A549 (cell line): ENCODE measurements at regions not wholly inside any gene's neighbourhood (a gene's known extent, or its start where the extent isn't known, plus 50 kb on each side); places are given as distances from the start of the nearest gene placed in this dataset.

Experiments used
- ATAC-seq, 2 experiments: fragments of 200-7000 bp in 1 of 2; fragments of >200 bp in 1 of 2; cut with Nextera tagmentation in 1 of 2; cut with Tn5 transposase in 1 of 2; 3 replicates each; pipeline versions ENCODE4 v1.8.0 to v1.9.1; 2018 to 2020; ENCODE audit warnings: mild to moderate bottlenecking in 1 of 2, moderate library complexity in 1 of 2
- CTCF ChIA-PET: fragments of 300-600 bp; sonication (Branson Sonifier 250); formaldehyde crosslinking; extraction: SDS; loops from one replicate; lab custom pipeline; 2021; ENCODE audit warnings: antibody characterized with exemption, inconsistent platforms; lab: Yijun Ruan, JAX
- POLR2A ChIA-PET: fragments of 350-600 bp; formaldehyde crosslinking; extraction: SDS; loops from one replicate; lab custom pipeline; 2021; ENCODE audit warnings: antibody characterized with exemption, inconsistent platforms; lab: Yijun Ruan, JAX
- DNase-seq, 2 experiments: peaks; one replicate each; pipeline versions ENCODE4 v3.0.0 to v3.0.0-alpha.2; 2011 to 2016; ENCODE audit warnings: low read depth in 1 of 2, low spot score in 1 of 2
- FAIRE-seq: peaks from 2 replicates; lab custom pipeline; 2011; peaks lifted over from hg19 to GRCh38; lab: Jason Lieb, UNC
- H3K27ac ChIP-seq, 2 experiments: fragments of >200 bp; sonication (Bioruptor Twin); formaldehyde crosslinking; 3 replicates each; pipeline ENCODE4 v1.5.1; 2016 to 2017
- H3K4me1 ChIP-seq: fragments of >200 bp; sonication (Bioruptor Twin); formaldehyde crosslinking; 3 replicates; pipeline ENCODE4 v1.6.1; 2016
- H3K4me2 ChIP-seq: fragments of >200 bp; sonication (Bioruptor Twin); formaldehyde crosslinking; 3 replicates; pipeline ENCODE4 v1.6.1; 2016
- H3K4me3 ChIP-seq: fragments of >200 bp; sonication (Bioruptor Twin); formaldehyde crosslinking; 3 replicates; pipeline ENCODE4 v1.5.1; 2016
- H3K9me3 ChIP-seq: fragments of >200 bp; sonication (Bioruptor Twin); formaldehyde crosslinking; 3 replicates; pipeline ENCODE4 v1.6.1; 2016
- CBX2 ChIP-seq: fragments of 200-600 bp; sonication (generic); IDR thresholded peaks from 2 replicates; pipeline ENCODE4 v1.6.1; 2016; ENCODE audit warnings: low read depth, mild to moderate bottlenecking, borderline replicate concordance
- CBX8 ChIP-seq: fragments of 200-600 bp; sonication (generic); IDR thresholded peaks from 2 replicates; pipeline ENCODE4 v1.6.1; 2016
- CEBPB ChIP-seq, 2 experiments: fragments of >200 bp in 1 of 2; sonication (Bioruptor Twin) in 1 of 2; formaldehyde crosslinking in 1 of 2; IDR thresholded peaks; 2 replicates each; pipeline ENCODE4 v1.6.1; 2012 to 2016
- CHD2 ChIP-seq: fragments of 150-350 bp; IDR thresholded peaks from 2 replicates; pipeline ENCODE4 v1.6.1; 2014; ENCODE audit warnings: low read length; ENCODE audit not compliant: partially characterized antibody
- CHD4 ChIP-seq: fragments of 200-600 bp; sonication (generic); IDR thresholded peaks from 2 replicates; pipeline ENCODE4 v1.6.1; 2016; ENCODE audit warnings: antibody characterized with exemption, mild to moderate bottlenecking, borderline replicate concordance
- EHF ChIP-seq: fragments of 250-450 bp; sonication (Bioruptor Pico); IDR thresholded peaks from 2 replicates; pipeline ENCODE4 v1.5.0; 2020; ENCODE audit warnings: mild to moderate bottlenecking
- FOSB ChIP-seq: fragments of 250-450 bp; sonication (Bioruptor Pico); IDR thresholded peaks from 2 replicates; pipeline ENCODE4 v1.5.0; 2020; ENCODE audit warnings: mild to moderate bottlenecking, moderate library complexity
- HOXA7 ChIP-seq: fragments of 250-450 bp; sonication (Bioruptor Pico); IDR thresholded peaks from 2 replicates; pipeline ENCODE4 v1.5.0; 2020; ENCODE audit warnings: mild to moderate bottlenecking, moderate library complexity
- HOXB5 ChIP-seq: fragments of 250-450 bp; sonication (Bioruptor Pico); IDR thresholded peaks from 2 replicates; pipeline ENCODE4 v1.5.0; 2020; ENCODE audit warnings: mild to moderate bottlenecking, moderate library complexity
- JUN ChIP-seq, 2 experiments: fragments of >200 bp; sonication (Bioruptor Twin); formaldehyde crosslinking; IDR thresholded peaks; 2 replicates in 1 of 2; 3 replicates in 1 of 2; pipeline ENCODE4 v1.6.1; 2016 to 2017
- JUNB ChIP-seq: fragments of >200 bp; sonication (Bioruptor Twin); formaldehyde crosslinking; IDR thresholded peaks from 2 replicates; pipeline ENCODE4 v1.6.1; 2016
- KDM1A ChIP-seq: fragments of 200-600 bp; sonication (generic); IDR thresholded peaks from 2 replicates; pipeline ENCODE4 v1.6.1; 2016; ENCODE audit warnings: low read depth, mild to moderate bottlenecking
- KDM5A ChIP-seq: fragments of 200-600 bp; sonication (generic); IDR thresholded peaks from 2 replicates; pipeline ENCODE4 v1.6.1; 2016; ENCODE audit warnings: antibody characterized with exemption, mild to moderate bottlenecking
- MAZ ChIP-seq: fragments of 150-350 bp; IDR thresholded peaks from 2 replicates; pipeline ENCODE4 v1.6.1; 2014; ENCODE audit warnings: antibody characterized with exemption, low read depth, low read length, borderline replicate concordance
- PHF8 ChIP-seq: fragments of 200-600 bp; sonication (generic); IDR thresholded peaks from 2 replicates; pipeline ENCODE4 v1.6.1; 2016; ENCODE audit warnings: low read depth, mild to moderate bottlenecking, antibody characterized with exemption, moderate library complexity, borderline replicate concordance
- POLR2A ChIP-seq: IDR thresholded peaks from 2 replicates; pipeline ENCODE4 v1.6.1; 2012; ENCODE audit warnings: mild to moderate bottlenecking, low read length
- POLR2AphosphoS2 ChIP-seq: conservative IDR thresholded peaks from 2 replicates; pipeline ENCODE4 v1.6.1; 2012; ENCODE audit warnings: low read length, improper control_type of control experiment, inconsistent platforms
- RCOR1 ChIP-seq: fragments of 150-350 bp; IDR thresholded peaks from 2 replicates; pipeline ENCODE4 v1.6.1; 2014; ENCODE audit warnings: antibody characterized with exemption, low read length, low read depth
- RFX5 ChIP-seq: fragments of 450-650 bp; IDR thresholded peaks from 2 replicates; pipeline ENCODE4 v1.7.1; 2014; ENCODE audit warnings: antibody characterized with exemption, mild to moderate bottlenecking, moderate library complexity
- SMC3 ChIP-seq: fragments of >200 bp; sonication (Bioruptor Twin); formaldehyde crosslinking; IDR thresholded peaks from 3 replicates; pipeline ENCODE4 v1.6.1; 2018; ENCODE audit warnings: inconsistent platforms
- ZC3H11A ChIP-seq: fragments of 450-650 bp; IDR thresholded peaks from 2 replicates; pipeline ENCODE4 v1.6.1; 2014; ENCODE audit warnings: antibody characterized with exemption, mild to moderate bottlenecking
- ZFP36 ChIP-seq: fragments of 450-650 bp; IDR thresholded peaks from 2 replicates; pipeline ENCODE4 v1.6.1; 2014; ENCODE audit warnings: borderline replicate concordance; ENCODE audit not compliant: partially characterized antibody
- ZNF302 ChIP-seq: fragments of 250-450 bp; sonication (Bioruptor Pico); IDR thresholded peaks from 2 replicates; pipeline ENCODE4 v1.9.0; 2021; ENCODE audit warnings: inconsistent platforms, mild to moderate bottlenecking, moderate library complexity
- WGBS: methylation state at CpG from one replicate; pipeline ENCODE4 v1.1.6; 2017; ENCODE audit errors: missing lambda C conversion rate; 5-methylcytosine and 5-hydroxymethylcytosine counted together
- TF ChIP-seq, protein P1 (sequence below): fragments of 250-450 bp; sonication (Bioruptor Pico); IDR thresholded peaks from 2 replicates; pipeline ENCODE4 v1.5.0; 2020; ENCODE audit warnings: low read depth, mild to moderate bottlenecking, moderate library complexity
- TF ChIP-seq, protein P2 (sequence below): IDR thresholded peaks from 2 replicates; pipeline ENCODE4 v1.6.1; 2012; ENCODE audit warnings: low read depth, borderline replicate concordance
- TF ChIP-seq, protein P3 (sequence below): IDR thresholded peaks from 2 replicates; pipeline ENCODE4 v1.6.1; 2012
- TF ChIP-seq, protein P4 (sequence below): fragments of >200 bp; sonication (Bioruptor Twin); formaldehyde crosslinking; IDR thresholded peaks from 2 replicates; pipeline ENCODE4 v1.6.1; 2016
- TF ChIP-seq, protein P5 (sequence below): fragments of 250-450 bp; sonication (Bioruptor Pico); IDR thresholded peaks from 2 replicates; pipeline ENCODE4 v1.5.0; 2021; ENCODE audit warnings: mild to moderate bottlenecking, moderate library complexity, borderline replicate concordance
- TF ChIP-seq, protein P6 (sequence below): fragments of >200 bp; sonication (Bioruptor Twin); formaldehyde crosslinking; IDR thresholded peaks from 3 replicates; pipeline ENCODE4 v1.6.1; 2016

DNA sequence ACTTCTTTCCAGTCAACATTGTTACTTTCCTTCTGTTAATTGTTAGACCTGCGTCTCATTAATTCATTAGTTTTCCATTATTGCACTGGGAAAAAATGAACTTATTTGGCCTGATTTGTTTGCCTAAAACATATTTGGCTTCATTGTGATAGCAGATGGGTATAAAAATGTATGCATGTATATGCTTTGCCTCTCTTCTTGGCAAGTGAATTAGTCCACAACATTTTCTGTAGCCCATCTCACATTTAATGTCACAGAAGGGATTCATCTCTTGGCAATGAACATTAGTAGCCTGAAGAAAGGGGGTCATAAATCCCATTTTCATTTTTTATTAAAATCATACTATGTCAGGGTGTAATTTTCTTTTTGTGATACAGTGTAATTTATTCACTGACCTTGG, 125.2 kb downstream of the TUSC7 start:
- 69% methylated on average over 1 of the region's 1 CpG for WGBS
- ATAC-seq, result no peak
- Histone ChIP-seq H3K27ac (no peak overlapping the region), H3K4me1 (no peaks in the 10 kb centered on the region), H3K4me3 (no peak overlapping the region), H3K9me3 (no peaks in the 10 kb centered on the region), H3K4me2 (no peak overlapping the region)
- ChIA-PET POLR2A (no interaction called here), CTCF (no interaction called here)
- FAIRE-seq, result no peak
- no peak for TF ChIP-seq POLR2A
- TF ChIP-seq CBX2, result no peak
- no peak for TF ChIP-seq ZFP36
- TF ChIP-seq RCOR1, result no peak
- TF ChIP-seq JUN (IDR thresholded peaks at IDR 0.05), result no peak
- TF ChIP-seq, protein P1, sequence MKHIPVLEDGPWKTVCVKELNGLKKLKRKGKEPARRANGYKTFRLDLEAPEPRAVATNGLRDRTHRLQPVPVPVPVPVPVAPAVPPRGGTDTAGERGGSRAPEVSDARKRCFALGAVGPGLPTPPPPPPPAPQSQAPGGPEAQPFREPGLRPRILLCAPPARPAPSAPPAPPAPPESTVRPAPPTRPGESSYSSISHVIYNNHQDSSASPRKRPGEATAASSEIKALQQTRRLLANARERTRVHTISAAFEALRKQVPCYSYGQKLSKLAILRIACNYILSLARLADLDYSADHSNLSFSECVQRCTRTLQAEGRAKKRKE, result no peak
- TF ChIP-seq POLR2AphosphoS2, result no peak
- no peak for TF ChIP-seq PHF8
- TF ChIP-seq CHD2, result no peak
- TF ChIP-seq RFX5, result no peak
- no peak for TF ChIP-seq KDM1A
- TF ChIP-seq CBX8, result no peak
- no peak for TF ChIP-seq MAZ
- no peak for DNase-seq

DNA sequence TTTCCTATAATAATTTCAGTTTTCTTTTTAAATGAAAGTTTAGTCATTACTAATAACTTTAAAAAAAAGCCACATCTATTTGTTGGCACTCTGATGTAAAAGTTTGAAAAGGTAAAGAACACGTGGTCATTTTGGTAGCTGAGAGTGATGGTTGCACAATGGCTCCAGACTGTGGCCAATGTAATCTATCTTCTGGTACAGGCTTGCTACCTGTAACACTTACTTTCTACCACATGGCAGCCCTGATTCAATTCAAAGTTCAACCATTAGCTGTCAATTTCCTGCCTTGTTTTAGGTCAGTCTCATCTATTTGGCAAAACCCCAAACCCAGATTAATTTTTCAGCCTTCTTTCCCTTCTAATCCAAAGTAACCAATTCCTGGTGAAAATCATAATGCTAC, 126.1 kb downstream of the TUSC7 start:
- no peak for FAIRE-seq
- POLR2A ChIA-PET, result no interaction called here
- no peak for ATAC-seq
- H3K4me1 ChIP-seq, result no peaks in the 10 kb centered on the region
- no peak overlapping the region for H3K27ac ChIP-seq
- TF ChIP-seq ZNF302 (CRISPR knock-in tag) (no peak), HOXA7 (CRISPR knock-in tag) (no peak), ZC3H11A (no peak), CHD4 (no peak)
- TF ChIP-seq, protein P2, sequence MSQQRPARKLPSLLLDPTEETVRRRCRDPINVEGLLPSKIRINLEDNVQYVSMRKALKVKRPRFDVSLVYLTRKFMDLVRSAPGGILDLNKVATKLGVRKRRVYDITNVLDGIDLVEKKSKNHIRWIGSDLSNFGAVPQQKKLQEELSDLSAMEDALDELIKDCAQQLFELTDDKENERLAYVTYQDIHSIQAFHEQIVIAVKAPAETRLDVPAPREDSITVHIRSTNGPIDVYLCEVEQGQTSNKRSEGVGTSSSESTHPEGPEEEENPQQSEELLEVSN, result no peak
- TF ChIP-seq, protein P1, result no peak
- TF ChIP-seq, protein P3, sequence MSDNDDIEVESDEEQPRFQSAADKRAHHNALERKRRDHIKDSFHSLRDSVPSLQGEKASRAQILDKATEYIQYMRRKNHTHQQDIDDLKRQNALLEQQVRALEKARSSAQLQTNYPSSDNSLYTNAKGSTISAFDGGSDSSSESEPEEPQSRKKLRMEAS, result no peak
- TF ChIP-seq, all 56 proteins: peak for 0
- no peak for DNase-seq
- 5% methylated on average over 1 of the region's 1 CpG for WGBS
- H3K4me3 ChIP-seq, result no peak overlapping the region
- CTCF ChIA-PET, result no interaction called here
- no peak overlapping the region for H3K4me2 ChIP-seq
- H3K9me3 ChIP-seq, result no peaks in the 10 kb centered on the region

DNA sequence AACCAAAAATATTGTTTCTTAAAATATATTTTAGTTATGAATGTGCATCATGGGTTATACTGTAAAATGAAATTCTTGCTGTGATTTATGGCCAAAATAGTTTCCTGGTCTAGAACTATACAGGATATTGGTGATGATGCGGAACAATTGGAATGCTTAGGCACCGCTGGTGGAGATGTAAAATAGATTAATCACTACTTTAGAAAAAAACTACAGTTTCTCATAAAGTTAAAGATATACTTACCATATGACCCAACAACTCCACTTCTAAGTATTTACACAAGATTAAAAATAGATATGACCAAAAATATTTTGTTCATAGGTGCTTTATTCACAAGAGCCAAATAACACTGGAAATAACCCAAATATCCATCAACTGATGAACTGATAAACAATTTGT, 126.7 kb downstream of the TUSC7 start:
- Histone ChIP-seq H3K9me3 (no peaks in the 10 kb centered on the region), H3K4me2 (no peak overlapping the region), H3K4me3 (no peak overlapping the region), H3K4me1 (no peaks in the 10 kb centered on the region), H3K27ac (no peak overlapping the region)
- CTCF ChIA-PET, result no interaction called here
- DNase-seq (no peak), ATAC-seq (no peak), FAIRE-seq (no peak)
- 34% methylated on average over 2 of the region's 2 CpGs for WGBS
- TF ChIP-seq SMC3 (no peak), HOXB5 (CRISPR knock-in tag) (no peak), KDM5A (no peak), CEBPB (IDR thresholded peaks at IDR 0.05) (no peak), FOSB (CRISPR knock-in tag) (no peak), EHF (CRISPR knock-in tag) (no peak), JUN (IDR thresholded peaks at IDR 0.05) (no peak), JUNB (no peak)
- TF ChIP-seq, protein P4, sequence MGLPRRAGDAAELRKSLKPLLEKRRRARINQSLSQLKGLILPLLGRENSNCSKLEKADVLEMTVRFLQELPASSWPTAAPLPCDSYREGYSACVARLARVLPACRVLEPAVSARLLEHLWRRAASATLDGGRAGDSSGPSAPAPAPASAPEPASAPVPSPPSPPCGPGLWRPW, result no peak
- TF ChIP-seq, protein P5, sequence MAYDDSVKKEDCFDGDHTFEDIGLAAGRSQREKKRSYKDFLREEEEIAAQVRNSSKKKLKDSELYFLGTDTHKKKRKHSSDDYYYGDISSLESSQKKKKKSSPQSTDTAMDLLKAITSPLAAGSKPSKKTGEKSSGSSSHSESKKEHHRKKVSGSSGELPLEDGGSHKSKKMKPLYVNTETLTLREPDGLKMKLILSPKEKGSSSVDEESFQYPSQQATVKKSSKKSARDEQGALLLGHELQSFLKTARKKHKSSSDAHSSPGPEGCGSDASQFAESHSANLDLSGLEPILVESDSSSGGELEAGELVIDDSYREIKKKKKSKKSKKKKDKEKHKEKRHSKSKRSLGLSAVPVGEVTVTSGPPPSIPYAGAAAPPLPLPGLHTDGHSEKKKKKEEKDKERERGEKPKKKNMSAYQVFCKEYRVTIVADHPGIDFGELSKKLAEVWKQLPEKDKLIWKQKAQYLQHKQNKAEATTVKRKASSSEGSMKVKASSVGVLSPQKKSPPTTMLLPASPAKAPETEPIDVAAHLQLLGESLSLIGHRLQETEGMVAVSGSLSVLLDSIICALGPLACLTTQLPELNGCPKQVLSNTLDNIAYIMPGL, result no peak
- TF ChIP-seq, protein P6, sequence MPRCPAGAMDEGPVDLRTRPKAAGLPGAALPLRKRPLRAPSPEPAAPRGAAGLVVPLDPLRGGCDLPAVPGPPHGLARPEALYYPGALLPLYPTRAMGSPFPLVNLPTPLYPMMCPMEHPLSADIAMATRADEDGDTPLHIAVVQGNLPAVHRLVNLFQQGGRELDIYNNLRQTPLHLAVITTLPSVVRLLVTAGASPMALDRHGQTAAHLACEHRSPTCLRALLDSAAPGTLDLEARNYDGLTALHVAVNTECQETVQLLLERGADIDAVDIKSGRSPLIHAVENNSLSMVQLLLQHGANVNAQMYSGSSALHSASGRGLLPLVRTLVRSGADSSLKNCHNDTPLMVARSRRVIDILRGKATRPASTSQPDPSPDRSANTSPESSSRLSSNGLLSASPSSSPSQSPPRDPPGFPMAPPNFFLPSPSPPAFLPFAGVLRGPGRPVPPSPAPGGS, result no peak
- POLR2A ChIA-PET, result no interaction called here
